ENCODE measurements at regions not wholly inside any gene's neighbourhood (a gene's known extent, or its start where the extent isn't known, plus 50 kb on each side); places are given as distances from the start of the nearest gene placed in this dataset.

DNA sequence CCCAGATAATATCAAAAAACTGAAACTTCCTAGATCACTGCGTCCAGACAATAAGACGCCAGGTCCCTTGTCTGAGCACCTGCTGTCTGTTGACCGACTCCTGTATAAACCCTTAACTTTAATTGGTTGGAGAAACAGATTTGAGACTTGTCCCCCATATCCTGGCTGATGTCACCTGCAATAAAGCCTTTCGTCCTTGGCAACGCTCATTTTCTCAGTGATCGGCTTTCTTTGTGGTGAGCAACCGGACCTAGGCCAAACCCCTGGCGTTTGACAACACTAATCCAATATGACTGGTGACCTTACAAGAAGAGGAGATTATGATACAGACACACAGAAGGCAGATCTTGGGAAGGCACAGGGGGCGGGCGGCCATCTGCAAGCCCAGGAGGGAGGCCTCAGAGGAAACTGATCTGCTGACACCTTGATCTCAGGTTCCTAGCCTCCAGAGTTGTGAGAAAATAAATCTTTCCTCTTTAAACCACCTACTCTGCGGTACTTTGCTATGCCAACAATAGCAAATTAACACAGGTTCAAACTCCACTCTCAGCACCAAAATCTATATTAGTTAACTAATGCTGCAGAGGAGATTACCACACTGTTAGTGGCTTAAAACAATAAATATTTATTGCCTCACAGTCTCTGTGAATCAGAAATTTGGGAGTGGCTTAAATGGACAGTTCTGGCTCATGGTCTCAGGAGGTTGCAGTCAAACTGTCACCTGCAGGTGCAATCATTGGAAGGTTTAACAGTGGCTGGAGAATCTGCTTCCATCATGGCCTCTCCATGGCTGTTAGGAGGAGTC is 178.7 kb downstream of the OTOR start:
- Mint-ChIP-seq H3K27me3 (ENCODE audit: insufficient read depth, unreplicated experiment) (peaks cover 6% of the 10 kb centered on the region), H3K4me3 (ENCODE audit: unreplicated experiment) (no peak overlapping the region), H3K9me3 (ENCODE audit: unreplicated experiment) (no peaks in the 10 kb centered on the region), H3K27ac (ENCODE audit: low read depth, unreplicated experiment) (no peak overlapping the region), H3K4me1 (ENCODE audit: insufficient read depth, unreplicated experiment) (peaks cover 17% of the 10 kb centered on the region), H3K36me3 (ENCODE audit: insufficient read depth, unreplicated experiment) (no peaks in the 10 kb centered on the region)
- TF ChIP-seq, protein P1, sequence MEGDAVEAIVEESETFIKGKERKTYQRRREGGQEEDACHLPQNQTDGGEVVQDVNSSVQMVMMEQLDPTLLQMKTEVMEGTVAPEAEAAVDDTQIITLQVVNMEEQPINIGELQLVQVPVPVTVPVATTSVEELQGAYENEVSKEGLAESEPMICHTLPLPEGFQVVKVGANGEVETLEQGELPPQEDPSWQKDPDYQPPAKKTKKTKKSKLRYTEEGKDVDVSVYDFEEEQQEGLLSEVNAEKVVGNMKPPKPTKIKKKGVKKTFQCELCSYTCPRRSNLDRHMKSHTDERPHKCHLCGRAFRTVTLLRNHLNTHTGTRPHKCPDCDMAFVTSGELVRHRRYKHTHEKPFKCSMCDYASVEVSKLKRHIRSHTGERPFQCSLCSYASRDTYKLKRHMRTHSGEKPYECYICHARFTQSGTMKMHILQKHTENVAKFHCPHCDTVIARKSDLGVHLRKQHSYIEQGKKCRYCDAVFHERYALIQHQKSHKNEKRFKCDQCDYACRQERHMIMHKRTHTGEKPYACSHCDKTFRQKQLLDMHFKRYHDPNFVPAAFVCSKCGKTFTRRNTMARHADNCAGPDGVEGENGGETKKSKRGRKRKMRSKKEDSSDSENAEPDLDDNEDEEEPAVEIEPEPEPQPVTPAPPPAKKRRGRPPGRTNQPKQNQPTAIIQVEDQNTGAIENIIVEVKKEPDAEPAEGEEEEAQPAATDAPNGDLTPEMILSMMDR (IDR thresholded peaks at IDR 0.05; ENCODE audit: unreplicated experiment): no peak
- BruUV-seq (replicated peaks): no TSS peak
- POLR2A ChIA-PET: no interaction called here
- intact Hi-C loops (cut with micrococcal nuclease): no loop called here
- DNase-seq (ENCODE audit: unreplicated experiment): peak; percentile 21
- CTCF ChIA-PET: interaction anchor here (1.1 kb wide), 1 partner anchor 124 kb away, joined by 4 read pairs; no protein-coding TSS in a partner anchor

DNA sequence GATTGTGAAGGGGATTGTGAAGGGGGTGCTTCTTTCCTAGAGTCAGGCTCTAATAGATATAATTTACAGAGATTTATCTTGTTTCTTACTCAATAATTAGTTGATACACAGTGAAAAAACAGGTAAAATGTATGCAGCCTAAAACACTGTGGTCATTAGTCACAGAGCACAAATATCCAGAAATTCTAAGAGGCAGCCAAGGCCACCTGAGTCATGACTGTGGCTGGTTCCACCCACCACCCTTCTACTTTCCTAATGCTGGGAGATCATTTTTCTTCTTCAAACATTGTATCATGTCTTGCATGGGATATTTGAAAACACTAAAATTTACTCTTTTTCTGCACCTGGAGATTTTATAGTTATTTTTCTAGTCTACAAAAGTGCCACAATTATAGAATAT is 181.6 kb downstream of the OTOR start:
- POLR2A ChIA-PET: no interaction called here
- DNase-seq (ENCODE audit: unreplicated experiment): peak; percentile 23
- BruUV-seq (replicated peaks): no TSS peak

DNA sequence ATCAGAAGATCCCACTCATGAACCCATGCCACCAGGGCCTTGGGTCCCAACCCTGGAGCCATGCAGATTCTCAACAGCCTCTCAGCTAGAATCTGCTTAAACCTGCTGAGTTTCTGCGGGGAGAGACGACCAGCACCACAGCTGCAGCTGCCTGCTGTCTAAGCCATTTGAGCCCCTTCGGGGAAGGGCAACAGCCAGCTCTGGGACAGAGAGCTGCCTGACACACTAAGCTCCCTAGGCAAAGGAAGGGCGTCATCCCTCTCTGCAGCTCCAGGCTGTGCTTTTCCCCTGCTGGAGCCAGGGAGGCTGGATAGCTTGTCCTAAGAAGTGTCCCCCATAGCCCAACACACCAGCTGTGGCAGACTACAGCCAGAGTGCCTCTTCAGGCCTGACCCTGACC is 182.5 kb downstream of the OTOR start:
- Mint-ChIP-seq H3K4me3 (ENCODE audit: unreplicated experiment) (no peak overlapping the region), H3K36me3 (ENCODE audit: insufficient read depth, unreplicated experiment) (no peaks in the 10 kb centered on the region), H3K9me3 (ENCODE audit: unreplicated experiment) (no peaks in the 10 kb centered on the region), H3K4me1 (ENCODE audit: insufficient read depth, unreplicated experiment) (no peaks in the 10 kb centered on the region), H3K27ac (ENCODE audit: low read depth, unreplicated experiment) (no peak overlapping the region), H3K27me3 (ENCODE audit: insufficient read depth, unreplicated experiment) (peaks cover 25% of the 10 kb centered on the region)
- no peak for DNase-seq (ENCODE audit: unreplicated experiment)
- ChIA-PET POLR2A (no interaction called here), CTCF (no interaction called here)
- no TSS peak for BruUV-seq (replicated peaks)
- intact Hi-C loops (cut with micrococcal nuclease): no loop called here
- TF ChIP-seq, protein P1 (IDR thresholded peaks at IDR 0.05; ENCODE audit: unreplicated experiment): no peak

More for the DNA sequence above, 181.6 kb downstream of the OTOR start:
- Mint-ChIP-seq H3K27ac (ENCODE audit: low read depth, unreplicated experiment) (no peak overlapping the region), H3K4me3 (ENCODE audit: unreplicated experiment) (no peak overlapping the region), H3K9me3 (ENCODE audit: unreplicated experiment) (no peaks in the 10 kb centered on the region), H3K4me1 (ENCODE audit: insufficient read depth, unreplicated experiment) (no peaks in the 10 kb centered on the region), H3K27me3 (ENCODE audit: insufficient read depth, unreplicated experiment) (peaks cover 25% of the 10 kb centered on the region), H3K36me3 (ENCODE audit: insufficient read depth, unreplicated experiment) (no peaks in the 10 kb centered on the region)
- intact Hi-C loops (cut with micrococcal nuclease): no loop called here
- CTCF ChIA-PET: interaction anchor here (1.0 kb wide), 1 partner anchor 9 kb away, joined by 3 read pairs; no protein-coding TSS in a partner anchor
- TF ChIP-seq, protein P1 (IDR thresholded peaks at IDR 0.05; ENCODE audit: unreplicated experiment): no peak

DNA sequence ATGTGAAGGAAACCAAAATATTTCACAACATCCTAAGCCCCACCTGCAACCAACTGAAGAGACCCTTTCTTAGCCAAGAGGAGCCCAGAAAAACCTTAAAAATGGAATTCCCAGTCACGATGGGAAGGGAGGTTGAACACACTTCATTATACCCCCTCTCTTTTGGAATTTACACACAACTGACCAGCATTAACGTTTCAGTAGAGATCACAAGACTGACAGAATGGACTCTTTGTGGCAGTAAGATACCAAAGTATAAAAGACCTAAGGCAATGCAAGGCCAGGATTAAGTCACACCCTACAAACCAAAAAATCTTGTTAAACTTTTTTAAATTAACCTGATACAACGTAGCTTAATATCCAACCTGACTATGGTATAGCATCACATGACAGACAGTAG is 190.9 kb downstream of the OTOR start:
- ChIA-PET POLR2A (no interaction called here), CTCF (interaction anchor here (1.0 kb wide), 1 partner anchor 10 kb away, joined by 3 read pairs; no protein-coding TSS in a partner anchor)
- no peaks in the 10 kb centered on the region for H3K4me1 Mint-ChIP-seq (ENCODE audit: insufficient read depth, unreplicated experiment)
- DNase-seq (ENCODE audit: unreplicated experiment): no peak
- peaks cover 16% of the 10 kb centered on the region for H3K27me3 Mint-ChIP-seq (ENCODE audit: insufficient read depth, unreplicated experiment)
- intact Hi-C loops (cut with micrococcal nuclease): no loop called here
- no TSS peak for BruUV-seq (replicated peaks)
- no peak overlapping the region for H3K27ac Mint-ChIP-seq (ENCODE audit: low read depth, unreplicated experiment)
- H3K9me3 Mint-ChIP-seq (ENCODE audit: unreplicated experiment): no peaks in the 10 kb centered on the region
- TF ChIP-seq, protein P1 (IDR thresholded peaks at IDR 0.05; ENCODE audit: unreplicated experiment): no peak
- H3K36me3 Mint-ChIP-seq (ENCODE audit: insufficient read depth, unreplicated experiment): no peaks in the 10 kb centered on the region
- H3K4me3 Mint-ChIP-seq (ENCODE audit: unreplicated experiment): no peak overlapping the region
